ENCODE measurements at regions not wholly inside any gene's neighbourhood (a gene's known extent, or its start where the extent isn't known, plus 50 kb on each side); places are given as distances from the start of the nearest gene placed in this dataset.

DNA sequence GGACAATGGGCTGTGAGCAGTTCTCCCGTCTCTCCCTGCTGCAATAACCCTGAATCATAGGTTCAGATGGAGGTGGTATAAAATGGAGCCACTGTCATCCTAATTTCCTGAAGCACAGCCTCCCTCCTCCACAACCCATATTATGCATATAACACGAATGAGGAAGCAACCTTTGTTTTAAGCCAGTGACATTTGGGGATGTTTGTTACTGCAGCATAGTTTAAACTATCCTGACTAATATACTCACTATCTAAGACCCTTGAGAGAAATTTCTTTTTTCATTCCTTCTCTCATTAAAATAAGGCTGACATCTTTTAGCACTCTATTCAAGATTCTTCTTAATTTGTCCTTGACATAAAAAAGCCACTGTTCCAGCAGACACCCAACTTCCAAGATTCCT, 413.4 kb downstream of the SOX9 start:
- 90 to 98% methylated on average over 2 of the region's 2 CpGs for WGBS, 2 donors
- TF ChIP-seq, protein P1, sequence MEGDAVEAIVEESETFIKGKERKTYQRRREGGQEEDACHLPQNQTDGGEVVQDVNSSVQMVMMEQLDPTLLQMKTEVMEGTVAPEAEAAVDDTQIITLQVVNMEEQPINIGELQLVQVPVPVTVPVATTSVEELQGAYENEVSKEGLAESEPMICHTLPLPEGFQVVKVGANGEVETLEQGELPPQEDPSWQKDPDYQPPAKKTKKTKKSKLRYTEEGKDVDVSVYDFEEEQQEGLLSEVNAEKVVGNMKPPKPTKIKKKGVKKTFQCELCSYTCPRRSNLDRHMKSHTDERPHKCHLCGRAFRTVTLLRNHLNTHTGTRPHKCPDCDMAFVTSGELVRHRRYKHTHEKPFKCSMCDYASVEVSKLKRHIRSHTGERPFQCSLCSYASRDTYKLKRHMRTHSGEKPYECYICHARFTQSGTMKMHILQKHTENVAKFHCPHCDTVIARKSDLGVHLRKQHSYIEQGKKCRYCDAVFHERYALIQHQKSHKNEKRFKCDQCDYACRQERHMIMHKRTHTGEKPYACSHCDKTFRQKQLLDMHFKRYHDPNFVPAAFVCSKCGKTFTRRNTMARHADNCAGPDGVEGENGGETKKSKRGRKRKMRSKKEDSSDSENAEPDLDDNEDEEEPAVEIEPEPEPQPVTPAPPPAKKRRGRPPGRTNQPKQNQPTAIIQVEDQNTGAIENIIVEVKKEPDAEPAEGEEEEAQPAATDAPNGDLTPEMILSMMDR (IDR thresholded peaks at IDR 0.05): no peak
- TF ChIP-seq POLR2A (IDR thresholded peaks at IDR 0.05): no peak
- no peaks in the 10 kb centered on the region for H3K9me3 ChIP-seq
- no peaks in the 10 kb centered on the region for H3K36me3 ChIP-seq
- no peak overlapping the region for H3K4me3 ChIP-seq (replicated peaks in 1 of 3)
- peaks cover 7 to 10% of the 10 kb centered on the region in 2 donors for H3K4me1 ChIP-seq
- H3K27ac ChIP-seq: no peak overlapping the region
- DNase-seq: no peak
- no peaks in the 10 kb centered on the region for H3K27me3 ChIP-seq
- intact Hi-C loops (cut with DNase I): no loop called here

DNA sequence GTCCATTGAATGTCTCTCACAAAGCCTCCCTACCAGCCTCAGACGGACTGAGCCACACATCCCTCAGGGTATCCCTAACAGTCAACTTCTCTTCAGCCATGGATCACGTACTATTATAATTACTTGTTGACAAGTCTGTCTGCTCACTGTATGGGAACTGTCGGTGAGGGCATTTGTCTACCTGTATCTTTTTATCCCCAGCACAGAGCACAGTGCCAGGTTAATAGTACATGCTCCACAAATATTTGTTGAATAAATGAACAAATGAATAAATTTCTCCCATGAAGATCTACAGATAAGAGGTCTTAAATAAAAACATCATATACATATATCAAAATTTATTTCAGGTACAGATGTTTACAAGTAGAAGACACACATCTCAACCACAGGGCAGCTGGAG, 414.0 kb downstream of the SOX9 start:
- Histone ChIP-seq H3K4me3 (replicated peaks in 1 of 3) (no peak overlapping the region), H3K4me1 (peaks cover 12% of the 10 kb centered on the region in 2 donors), H3K27ac (no peak overlapping the region), H3K36me3 (no peaks in the 10 kb centered on the region), H3K9me3 (no peaks in the 10 kb centered on the region), H3K27me3 (no peaks in the 10 kb centered on the region)
- no peak for DNase-seq
- intact Hi-C loops (cut with DNase I): no loop called here
- WGBS, 2 donors: 93 to 99% methylated on average over 3 of the region's 3 CpGs
- TF ChIP-seq, protein P1 (IDR thresholded peaks at IDR 0.05): no peak
- TF ChIP-seq POLR2A (IDR thresholded peaks at IDR 0.05): no peak

DNA sequence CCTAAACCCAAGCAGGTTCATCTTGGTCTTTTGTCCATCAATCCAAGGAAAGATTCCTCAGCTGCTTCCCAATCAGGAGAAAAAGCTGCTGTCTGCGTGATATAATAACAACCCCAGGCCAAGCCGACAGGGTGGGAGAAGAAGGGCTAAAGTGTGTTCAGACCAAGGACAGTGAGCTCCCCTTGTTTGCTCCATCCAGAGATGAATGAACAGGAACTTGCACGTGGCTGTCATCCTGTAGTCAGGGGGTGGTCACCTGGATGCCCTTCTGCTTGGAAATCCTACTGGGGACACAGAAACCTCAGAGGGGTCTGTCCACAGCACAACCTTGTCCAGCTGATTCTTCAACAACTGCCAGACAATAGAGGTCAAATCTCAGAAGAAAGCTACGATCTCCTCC, 414.5 kb downstream of the SOX9 start:
- TF ChIP-seq, protein P1 (IDR thresholded peaks at IDR 0.05): no peak
- TF ChIP-seq POLR2A (IDR thresholded peaks at IDR 0.05): no peak
- peaks cover 12 to 16% of the 10 kb centered on the region in 2 donors for H3K4me1 ChIP-seq
- H3K9me3 ChIP-seq: no peaks in the 10 kb centered on the region
- no peaks in the 10 kb centered on the region for H3K27me3 ChIP-seq
- intact Hi-C loops (cut with DNase I): no loop called here
- no peak for DNase-seq
- 72% methylated on average over 4 of the region's 4 CpGs for WGBS, 2 donors
- no peaks in the 10 kb centered on the region for H3K36me3 ChIP-seq
- no peak overlapping the region for H3K27ac ChIP-seq
- H3K4me3 ChIP-seq (replicated peaks in 1 of 3): no peak overlapping the region

DNA sequence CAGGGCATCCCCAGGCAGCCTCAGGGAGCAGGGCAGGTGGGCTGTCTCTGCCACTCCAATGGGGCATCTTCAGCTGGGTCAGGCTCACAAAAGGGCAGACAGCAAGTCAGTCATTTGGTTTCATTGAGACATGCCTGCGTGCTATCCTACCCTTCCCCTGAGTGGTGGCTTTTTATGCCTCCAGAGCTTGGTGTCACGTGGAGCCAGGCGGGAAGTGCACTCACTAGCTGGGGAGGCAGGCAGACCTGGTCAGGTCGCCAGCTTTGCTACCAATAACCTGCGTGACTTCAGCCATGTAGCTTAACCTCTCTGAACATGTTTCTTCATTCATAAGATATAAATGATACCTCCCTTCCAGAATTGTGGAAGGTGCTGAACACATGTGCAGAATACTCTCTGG, 415.0 kb downstream of the SOX9 start:
- Histone ChIP-seq H3K4me3 (replicated peaks in 1 of 3) (no peak overlapping the region), H3K27me3 (no peaks in the 10 kb centered on the region), H3K27ac (no peak overlapping the region), H3K9me3 (no peaks in the 10 kb centered on the region), H3K4me1 (peaks cover 12 to 16% of the 10 kb centered on the region in 2 donors), H3K36me3 (no peaks in the 10 kb centered on the region)
- intact Hi-C loops (cut with DNase I): no loop called here
- no peak for DNase-seq
- TF ChIP-seq POLR2A (IDR thresholded peaks at IDR 0.05): no peak
- TF ChIP-seq, protein P1 (IDR thresholded peaks at IDR 0.05): no peak
- WGBS, 2 donors: 79 to 92% methylated on average over 5 of the region's 5 CpGs

DNA sequence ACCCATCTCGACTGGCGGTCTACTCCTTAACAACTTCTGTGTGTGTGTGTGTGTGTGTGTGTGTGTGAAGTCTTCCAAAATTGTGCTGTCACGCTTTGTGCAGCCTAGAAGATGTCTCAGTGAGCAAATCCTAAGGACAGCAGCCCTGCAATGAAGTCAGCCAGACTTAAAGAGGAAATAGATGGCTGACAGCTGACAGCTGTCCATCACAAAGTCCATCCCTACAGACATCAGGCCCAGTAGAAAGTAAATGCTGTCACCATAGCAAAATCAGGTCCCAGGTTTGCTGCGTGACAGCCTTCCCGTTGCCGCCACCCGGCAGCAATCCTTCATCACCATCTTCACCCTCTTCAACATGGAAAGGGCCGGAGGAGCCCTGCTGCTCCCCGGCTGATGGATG, 416.0 kb downstream of the SOX9 start:
- Histone ChIP-seq H3K36me3 (no peaks in the 10 kb centered on the region), H3K27ac (no peak overlapping the region), H3K4me1 (peaks cover 12 to 16% of the 10 kb centered on the region in 2 donors), H3K4me3 (replicated peaks in 1 of 3) (no peak overlapping the region), H3K27me3 (no peaks in the 10 kb centered on the region), H3K9me3 (no peaks in the 10 kb centered on the region)
- no peak for DNase-seq
- intact Hi-C loops (cut with DNase I): no loop called here
- WGBS, 2 donors: 87 to 92% methylated on average over 9 of the region's 9 CpGs
- TF ChIP-seq POLR2A (IDR thresholded peaks at IDR 0.05): no peak
- TF ChIP-seq, protein P1 (IDR thresholded peaks at IDR 0.05): no peak

All from thyroid gland (tissue), 4 donors.